OCI-LY1 (cell line): ENCODE measurements at regions not wholly inside any gene's neighbourhood (a gene's known extent, or its start where the extent isn't known, plus 50 kb on each side); places are given as distances from the start of the nearest gene placed in this dataset.
"Not testable (repeated sequence)": the region's sequence is repeated elsewhere in the genome, so short reads cannot be mapped to it uniquely, and the experiment has no call there.

Experiments
- EZH2 ChIP-seq: fragments of 200-600 bp; sonication (generic), shearing (Covaris generic); IDR thresholded peaks from 2 replicates; pipeline ENCODE4 v1.8.0; 2017; ENCODE audit warnings: borderline replicate concordance, mixed run types, mild to moderate bottlenecking, antibody characterized with exemption, low read length, moderate library complexity, mixed read lengths
- TF ChIP-seq, protein P1 (sequence below): fragments of 200-600 bp; sonication (generic), shearing (Covaris generic); IDR thresholded peaks from 2 replicates; pipeline ENCODE4 v1.5.1; 2017; ENCODE audit warnings: mild to moderate bottlenecking, antibody characterized with exemption, low read length, moderate library complexity, mixed read lengths

DNA sequence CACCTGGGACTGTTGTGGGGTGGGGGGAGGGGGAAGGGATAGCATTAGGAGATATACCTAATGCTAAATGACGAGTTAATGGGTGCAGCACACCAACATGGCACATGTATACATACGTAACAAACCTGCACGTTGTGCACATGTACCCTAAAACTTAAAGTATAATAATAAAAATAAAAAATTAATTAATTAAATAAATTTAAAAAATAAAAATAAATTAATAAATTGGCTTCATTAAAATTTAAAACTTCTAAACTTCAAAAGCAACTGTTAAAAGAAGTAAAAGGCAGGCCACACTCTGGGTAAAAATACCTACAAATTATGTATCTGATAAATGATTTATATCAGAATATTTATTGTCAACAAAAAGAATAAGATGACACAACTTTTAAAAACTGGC lies 102.6 kb upstream of the SLIT2 start:
- TF ChIP-seq, protein P1, sequence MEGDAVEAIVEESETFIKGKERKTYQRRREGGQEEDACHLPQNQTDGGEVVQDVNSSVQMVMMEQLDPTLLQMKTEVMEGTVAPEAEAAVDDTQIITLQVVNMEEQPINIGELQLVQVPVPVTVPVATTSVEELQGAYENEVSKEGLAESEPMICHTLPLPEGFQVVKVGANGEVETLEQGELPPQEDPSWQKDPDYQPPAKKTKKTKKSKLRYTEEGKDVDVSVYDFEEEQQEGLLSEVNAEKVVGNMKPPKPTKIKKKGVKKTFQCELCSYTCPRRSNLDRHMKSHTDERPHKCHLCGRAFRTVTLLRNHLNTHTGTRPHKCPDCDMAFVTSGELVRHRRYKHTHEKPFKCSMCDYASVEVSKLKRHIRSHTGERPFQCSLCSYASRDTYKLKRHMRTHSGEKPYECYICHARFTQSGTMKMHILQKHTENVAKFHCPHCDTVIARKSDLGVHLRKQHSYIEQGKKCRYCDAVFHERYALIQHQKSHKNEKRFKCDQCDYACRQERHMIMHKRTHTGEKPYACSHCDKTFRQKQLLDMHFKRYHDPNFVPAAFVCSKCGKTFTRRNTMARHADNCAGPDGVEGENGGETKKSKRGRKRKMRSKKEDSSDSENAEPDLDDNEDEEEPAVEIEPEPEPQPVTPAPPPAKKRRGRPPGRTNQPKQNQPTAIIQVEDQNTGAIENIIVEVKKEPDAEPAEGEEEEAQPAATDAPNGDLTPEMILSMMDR, result not testable (repeated sequence)
- not testable (repeated sequence) for TF ChIP-seq EZH2
